Left lung (tissue), 4 donors: ENCODE measurements at regions not wholly inside any gene's neighbourhood (a gene's known extent, or its start where the extent isn't known, plus 50 kb on each side); places are given as distances from the start of the nearest gene placed in this dataset.
"Not testable (repeated sequence)": the region's sequence is repeated elsewhere in the genome, so short reads cannot be mapped to it uniquely, and the experiment has no call there.

Experiments used
- ATAC-seq: fragments of 200-7000 bp; cut with Tn5 transposase; one replicate; pipeline ENCODE4 v1.9.1; 2020; ENCODE audit warnings: moderate library complexity
- DNase-seq, 4 donors: peaks; one replicate each; pipeline ENCODE4 v3.0.0-alpha.2; 2013 to 2020
- H3K27ac ChIP-seq, 2 donors: fragments of 200-600 bp; sonication (generic) in 1 of 2; one replicate each; pipeline versions ENCODE4 v1.5.0 to v1.8.0; 2020 to 2021
- H3K27me3 ChIP-seq, 2 donors: fragments of 200-600 bp; sonication (generic) in 1 of 2; one replicate each; pipeline versions ENCODE4 v1.5.0 to v1.8.0; 2020 to 2021
- H3K36me3 ChIP-seq, 2 donors: fragments of 200-600 bp; sonication (generic) in 1 of 2; one replicate each; pipeline versions ENCODE4 v1.5.0 to v1.8.0; 2020 to 2021
- H3K4me1 ChIP-seq, 2 donors: fragments of 200-600 bp; one replicate each; pipeline ENCODE4 v1.8.0; 2021
- H3K4me3 ChIP-seq, 2 donors: fragments of 200-600 bp; sonication (generic) in 1 of 2; one replicate each; pipeline versions ENCODE4 v1.5.0 to v1.8.0; 2020 to 2021; ENCODE audit warnings: mild to moderate bottlenecking in 1 of 2
- H3K9me3 ChIP-seq, 2 donors: fragments of 200-600 bp; sonication (generic) in 1 of 2; one replicate each; pipeline versions ENCODE4 v1.5.0 to v1.8.0; 2020 to 2021
- CTCF ChIP-seq, 2 donors: fragments of 200-600 bp; sonication (generic) in 1 of 2; IDR thresholded peaks; one replicate each; pipeline versions ENCODE4 v1.5.0 to v1.8.0; 2021; ENCODE audit warnings: antibody characterized with exemption in 2 of 2
- intact Hi-C, 2 donors: fragments of 100-400 bp; cut with DNase I; formaldehyde crosslinking; loops; one replicate each; pipeline versions ENCODE4 v1.11.2 to v1.14.2; 2022
- donor health status: DM: no; HTN: yes; CAD: no.
- donor health status: DM: no; HTN: no; CAD: no.

- intact Hi-C loops: no loop called here
- no peak for DNase-seq
Measured at GRCh38 chr10:65149878-65150277, 1628.7 kb downstream of the REEP3 start.

GRCh38 chr10:65166272-65166671 is 1645.1 kb downstream of the REEP3 start:
- H3K36me3 ChIP-seq: no peaks in the 10 kb centered on the region
- H3K27ac ChIP-seq: no peak overlapping the region
- H3K4me1 ChIP-seq: no peaks in the 10 kb centered on the region
- ATAC-seq (no peak), DNase-seq (peak in 1 of 4 donors; percentile 33)
- no peak for TF ChIP-seq CTCF (IDR thresholded peaks at IDR 0.05)
- intact Hi-C loops: no loop called here
- no peak overlapping the region for H3K4me3 ChIP-seq
- peaks cover 0 to 9% of the 10 kb centered on the region in 2 donors for H3K9me3 ChIP-seq
- H3K27me3 ChIP-seq: no peaks in the 10 kb centered on the region

More at GRCh38 chr10:65149878-65150277, 1628.7 kb downstream of the REEP3 start:
- no peak for ATAC-seq
- no peaks in the 10 kb centered on the region for H3K27me3 ChIP-seq
- no peaks in the 10 kb centered on the region for H3K36me3 ChIP-seq
- H3K9me3 ChIP-seq: no peaks in the 10 kb centered on the region
- no peak for TF ChIP-seq CTCF (IDR thresholded peaks at IDR 0.05)
- no peaks in the 10 kb centered on the region for H3K4me1 ChIP-seq
- H3K4me3 ChIP-seq: no peak overlapping the region
- no peak overlapping the region for H3K27ac ChIP-seq

GRCh38 chr10:65172249-65172648 is 1651.0 kb downstream of the REEP3 start:
- Histone ChIP-seq H3K36me3 (no peaks in the 10 kb centered on the region), H3K9me3 (peaks cover 0 to 6% of the 10 kb centered on the region in 2 donors), H3K27ac (no peak overlapping the region), H3K4me1 (no peaks in the 10 kb centered on the region), H3K27me3 (no peaks in the 10 kb centered on the region), H3K4me3 (no peak overlapping the region)
- intact Hi-C loops: no loop called here
- DNase-seq: no peak
- no peak for TF ChIP-seq CTCF (IDR thresholded peaks at IDR 0.05)
- ATAC-seq: no peak

- Histone ChIP-seq H3K4me1 (no peaks in the 10 kb centered on the region), H3K27me3 (no peaks in the 10 kb centered on the region), H3K27ac (no peak overlapping the region), H3K36me3 (no peaks in the 10 kb centered on the region), H3K4me3 (no peak overlapping the region), H3K9me3 (peaks cover 0 to 15% of the 10 kb centered on the region in 2 donors)
- intact Hi-C loops: no loop called here
- ATAC-seq: no peak
- DNase-seq: no peak
- no peak for TF ChIP-seq CTCF (IDR thresholded peaks at IDR 0.05)
Measured at GRCh38 chr10:65176994-65177393, 1655.8 kb downstream of the REEP3 start.

GRCh38 chr10:65183236-65183635 is 1662.0 kb downstream of the REEP3 start:
- Histone ChIP-seq H3K36me3 (no peaks in the 10 kb centered on the region), H3K27ac (no peak overlapping the region), H3K27me3 (no peaks in the 10 kb centered on the region), H3K4me1 (no peaks in the 10 kb centered on the region), H3K9me3 (peaks cover 0 to 14% of the 10 kb centered on the region in 2 donors), H3K4me3 (no peak overlapping the region)
- TF ChIP-seq CTCF (IDR thresholded peaks at IDR 0.05): no peak
- no peak for ATAC-seq
- intact Hi-C loops: no loop called here
- DNase-seq: no peak

- DNase-seq, H3K27me3 ChIP-seq, H3K27ac ChIP-seq, H3K4me3 ChIP-seq, ATAC-seq, H3K36me3 ChIP-seq, H3K4me1 ChIP-seq, H3K9me3 ChIP-seq, intact Hi-C loops: not testable (repeated sequence)
Measured at GRCh38 chr10:65186668-65187067, 1665.5 kb downstream of the REEP3 start.
